ENCODE measurements at regions not wholly inside any gene's neighbourhood (a gene's known extent, or its start where the extent isn't known, plus 50 kb on each side); places are given as distances from the start of the nearest gene placed in this dataset.
"Not testable (repeated sequence)": the region's sequence is repeated elsewhere in the genome, so short reads cannot be mapped to it uniquely, and the experiment has no call there.

GRCh38 chr4:42288876-42289275 is 108.4 kb upstream of the SHISA3 start:
- not testable (repeated sequence) for DNase-seq

- not testable (repeated sequence) for DNase-seq
Observed at GRCh38 chr4:42292192-42292591, 105.1 kb upstream of the SHISA3 start.

- DNase-seq, result no peak
Observed at GRCh38 chr4:42293967-42294813, 103.1 kb upstream of the SHISA3 start.

GRCh38 chr4:42296196-42296595 is 101.1 kb upstream of the SHISA3 start:
- no peak for DNase-seq

GRCh38 chr4:42302348-42302747 is 94.9 kb upstream of the SHISA3 start:
- DNase-seq, result no peak

GRCh38 chr4:42306221-42307109 is 90.8 kb upstream of the SHISA3 start:
- no peak for DNase-seq

- no peak for DNase-seq
Observed at GRCh38 chr4:42308247-42308646, 89.0 kb upstream of the SHISA3 start.

- DNase-seq, result no peak
Observed at GRCh38 chr4:42309361-42310260, 87.7 kb upstream of the SHISA3 start.

GRCh38 chr4:42310358-42310757 is 86.9 kb upstream of the SHISA3 start:
- DNase-seq, result no peak

GRCh38 chr4:42310806-42311205 is 86.5 kb upstream of the SHISA3 start:
- DNase-seq, result no peak

GRCh38 chr4:42311591-42311990 is 85.7 kb upstream of the SHISA3 start:
- DNase-seq, result no peak

- DNase-seq, result not testable (repeated sequence)
Observed at GRCh38 chr4:42313420-42313819, 83.9 kb upstream of the SHISA3 start.

GRCh38 chr4:42313872-42314271 is 83.4 kb upstream of the SHISA3 start:
- DNase-seq, result no peak

- DNase-seq, result no peak
Observed at GRCh38 chr4:42315231-42315630, 82.1 kb upstream of the SHISA3 start.

- no peak for DNase-seq
Observed at GRCh38 chr4:42320822-42321388, 76.4 kb upstream of the SHISA3 start.

- DNase-seq, result no peak
Observed at GRCh38 chr4:42326040-42326439, 71.2 kb upstream of the SHISA3 start.

- DNase-seq, result no peak
Observed at GRCh38 chr4:42326524-42326923, 70.8 kb upstream of the SHISA3 start.

- no peak for DNase-seq
Observed at GRCh38 chr4:42327323-42327722, 70.0 kb upstream of the SHISA3 start.

- no peak for DNase-seq
Observed at GRCh38 chr4:42328978-42329377, 68.3 kb upstream of the SHISA3 start.

- DNase-seq, result no peak
Observed at GRCh38 chr4:42329421-42329820, 67.9 kb upstream of the SHISA3 start.

GRCh38 chr4:42330002-42330592 is 67.2 kb upstream of the SHISA3 start:
- DNase-seq, result no peak

- no peak for DNase-seq
Observed at GRCh38 chr4:42331040-42331439, 66.2 kb upstream of the SHISA3 start.
